ENCODE measurements at regions not wholly inside any gene's neighbourhood (a gene's known extent, or its start where the extent isn't known, plus 50 kb on each side); places are given as distances from the start of the nearest gene placed in this dataset.

DNA sequence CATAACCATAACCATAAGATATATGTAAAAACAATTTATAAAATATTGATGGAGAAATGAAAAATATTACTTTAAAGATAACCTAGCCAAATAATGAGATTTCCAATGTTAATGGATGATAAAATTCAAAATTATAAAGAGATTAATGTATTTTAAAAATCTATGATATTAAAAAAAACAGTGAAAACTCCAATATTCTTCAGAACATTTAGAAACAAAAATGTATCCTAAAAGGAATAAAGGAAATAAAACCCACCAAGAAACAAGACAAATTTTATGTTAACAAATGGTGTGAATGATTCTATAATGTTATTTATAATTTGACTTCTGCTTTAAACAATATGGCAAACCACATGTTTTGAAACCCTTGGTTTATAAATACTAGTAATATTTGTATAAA is 1587.8 kb downstream of the PCDH9 start:
- no peaks in the 10 kb centered on the region for H3K4me1 Mint-ChIP-seq (ENCODE audit: low read depth, unreplicated experiment)

GRCh38 chr13:65638572-65639168 is 1591.5 kb downstream of the PCDH9 start:
- no peak overlapping the region for H3K27ac Mint-ChIP-seq (ENCODE audit: unreplicated experiment)
- H3K9me3 Mint-ChIP-seq (ENCODE audit: unreplicated experiment) = no peaks in the 10 kb centered on the region
- H3K4me3 ChIP-seq (ENCODE audit: insufficient read depth, low read depth, low read length) = no peak overlapping the region
- H3K79me2 ChIP-seq (ENCODE audit: insufficient read depth, low read length) = no peaks in the 10 kb centered on the region
- FAIRE-seq = peak; percentile 82
- H4K20me1 ChIP-seq (ENCODE audit: insufficient read depth, low read length) = no peaks in the 10 kb centered on the region
- H3K4me1 ChIP-seq (ENCODE audit: insufficient read depth, low read length) = no peaks in the 10 kb centered on the region
- H3K36me3 ChIP-seq (ENCODE audit: insufficient read depth, low read length) = no peaks in the 10 kb centered on the region
- no peaks in the 10 kb centered on the region for H3K27me3 Mint-ChIP-seq (ENCODE audit: low read depth, unreplicated experiment)
- H3K27ac ChIP-seq (ENCODE audit: low read depth, low read length) = no peak overlapping the region
- H3K36me3 Mint-ChIP-seq (ENCODE audit: low read depth, unreplicated experiment) = no peaks in the 10 kb centered on the region
- no peaks in the 10 kb centered on the region for H3K9me3 ChIP-seq (ENCODE audit: insufficient read depth, low read depth, low read length)
- TF ChIP-seq CTCF (IDR thresholded peaks at IDR 0.05; ENCODE audit: insufficient read depth, low read depth, low read length) = peak; percentile 85
- no peak for TF ChIP-seq EZH2 (IDR thresholded peaks at IDR 0.05; ENCODE audit: insufficient read depth, low read length)
- peak; percentile 33 for DNase-seq (ENCODE audit: low read depth)
- no peaks in the 10 kb centered on the region for H3K4me1 Mint-ChIP-seq (ENCODE audit: low read depth, unreplicated experiment)
- H3K4me3 Mint-ChIP-seq (ENCODE audit: unreplicated experiment) = no peak overlapping the region
- no peak overlapping the region for H3K9ac ChIP-seq (ENCODE audit: low read length)
- H3K27me3 ChIP-seq (ENCODE audit: insufficient read depth, low read length) = no peaks in the 10 kb centered on the region
- H3K4me2 ChIP-seq (ENCODE audit: low read length) = no peak overlapping the region
- no peak overlapping the region for H2AFZ ChIP-seq (ENCODE audit: low read depth, low read length)

More for the DNA sequence above, 1587.8 kb downstream of the PCDH9 start:
- Histone ChIP-seq H3K36me3 (ENCODE audit: insufficient read depth, low read length) (no peaks in the 10 kb centered on the region), H2AFZ (ENCODE audit: low read depth, low read length) (no peak overlapping the region), H3K9ac (ENCODE audit: low read length) (no peak overlapping the region), H3K27ac (ENCODE audit: low read depth, low read length) (no peak overlapping the region), H3K27me3 (ENCODE audit: insufficient read depth, low read length) (no peaks in the 10 kb centered on the region), H3K79me2 (ENCODE audit: insufficient read depth, low read length) (no peaks in the 10 kb centered on the region), H3K4me3 (ENCODE audit: insufficient read depth, low read depth, low read length) (no peak overlapping the region), H3K4me2 (ENCODE audit: low read length) (no peak overlapping the region), H3K9me3 (ENCODE audit: insufficient read depth, low read depth, low read length) (no peaks in the 10 kb centered on the region), H3K4me1 (ENCODE audit: insufficient read depth, low read length) (no peaks in the 10 kb centered on the region), H4K20me1 (ENCODE audit: insufficient read depth, low read length) (no peaks in the 10 kb centered on the region)
- Mint-ChIP-seq H3K4me3 (ENCODE audit: unreplicated experiment) (no peak overlapping the region), H3K9me3 (ENCODE audit: unreplicated experiment) (no peaks in the 10 kb centered on the region), H3K36me3 (ENCODE audit: low read depth, unreplicated experiment) (no peaks in the 10 kb centered on the region), H3K27me3 (ENCODE audit: low read depth, unreplicated experiment) (no peaks in the 10 kb centered on the region), H3K27ac (ENCODE audit: unreplicated experiment) (no peak overlapping the region)
- TF ChIP-seq CTCF (IDR thresholded peaks at IDR 0.05; ENCODE audit: insufficient read depth, low read depth, low read length) (no peak), EZH2 (IDR thresholded peaks at IDR 0.05; ENCODE audit: insufficient read depth, low read length) (no peak)
- DNase-seq (ENCODE audit: low read depth) (no peak), FAIRE-seq (no peak)

GRCh38 chr13:65633806-65634205 is 1596.3 kb downstream of the PCDH9 start:
- Histone ChIP-seq H3K36me3 (ENCODE audit: insufficient read depth, low read length) (no peaks in the 10 kb centered on the region), H3K4me3 (ENCODE audit: insufficient read depth, low read depth, low read length) (no peak overlapping the region), H3K9ac (ENCODE audit: low read length) (no peak overlapping the region), H3K4me1 (ENCODE audit: insufficient read depth, low read length) (no peaks in the 10 kb centered on the region), H3K9me3 (ENCODE audit: insufficient read depth, low read depth, low read length) (no peaks in the 10 kb centered on the region), H3K79me2 (ENCODE audit: insufficient read depth, low read length) (no peaks in the 10 kb centered on the region), H3K4me2 (ENCODE audit: low read length) (no peak overlapping the region), H3K27me3 (ENCODE audit: insufficient read depth, low read length) (no peaks in the 10 kb centered on the region), H4K20me1 (ENCODE audit: insufficient read depth, low read length) (no peaks in the 10 kb centered on the region), H3K27ac (ENCODE audit: low read depth, low read length) (no peak overlapping the region), H2AFZ (ENCODE audit: low read depth, low read length) (no peak overlapping the region)
- no peaks in the 10 kb centered on the region for H3K9me3 Mint-ChIP-seq (ENCODE audit: unreplicated experiment)
- H3K4me1 Mint-ChIP-seq (ENCODE audit: low read depth, unreplicated experiment) = no peaks in the 10 kb centered on the region
- H3K36me3 Mint-ChIP-seq (ENCODE audit: low read depth, unreplicated experiment) = no peaks in the 10 kb centered on the region
- FAIRE-seq (no peak), DNase-seq (ENCODE audit: low read depth) (no peak)
- TF ChIP-seq EZH2 (IDR thresholded peaks at IDR 0.05; ENCODE audit: insufficient read depth, low read length) (no peak), CTCF (IDR thresholded peaks at IDR 0.05; ENCODE audit: insufficient read depth, low read depth, low read length) (no peak)
- H3K4me3 Mint-ChIP-seq (ENCODE audit: unreplicated experiment) = no peak overlapping the region
- no peak overlapping the region for H3K27ac Mint-ChIP-seq (ENCODE audit: unreplicated experiment)
- no peaks in the 10 kb centered on the region for H3K27me3 Mint-ChIP-seq (ENCODE audit: low read depth, unreplicated experiment)

Measured in astrocyte (in vitro differentiated cells and primary cell).